ENCODE measurements at regions not wholly inside any gene's neighbourhood (a gene's known extent, or its start where the extent isn't known, plus 50 kb on each side); places are given as distances from the start of the nearest gene placed in this dataset.

DNA sequence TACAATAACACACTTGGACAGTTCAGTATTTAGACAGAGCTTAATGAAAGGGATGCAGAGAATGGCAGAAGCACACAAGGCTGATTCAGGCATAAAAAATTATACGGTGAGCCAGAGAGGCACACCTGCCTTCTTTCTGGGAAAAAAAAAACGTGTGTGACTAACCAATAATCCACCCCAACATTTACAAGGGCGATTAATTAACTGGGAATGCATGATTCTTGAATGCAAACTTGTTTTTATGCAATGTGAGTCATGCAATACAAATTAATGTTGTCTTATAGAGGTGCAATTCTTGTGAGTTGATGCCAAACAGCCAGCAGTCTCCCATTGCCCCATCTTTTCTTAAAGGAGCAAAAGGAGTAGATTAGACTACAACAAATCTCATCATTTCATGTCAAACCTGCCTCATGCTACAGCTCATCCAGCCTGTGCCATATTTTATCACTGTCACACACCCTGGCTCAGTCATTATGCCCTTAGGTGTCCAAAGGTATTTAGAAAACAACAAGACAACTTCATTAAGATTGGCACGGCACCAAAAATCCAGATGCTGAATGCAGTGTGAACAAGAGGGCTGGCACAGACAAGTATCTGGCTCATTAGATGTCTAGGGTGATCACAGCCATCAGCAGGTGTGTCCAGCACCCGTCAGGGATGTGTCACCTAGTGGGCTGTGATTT lies 721.1 kb downstream of the EFNB2 start:
- intact Hi-C loops (cut with DNase I) = no loop called here
- no peak for DNase-seq (ENCODE audit: low spot score)

DNA sequence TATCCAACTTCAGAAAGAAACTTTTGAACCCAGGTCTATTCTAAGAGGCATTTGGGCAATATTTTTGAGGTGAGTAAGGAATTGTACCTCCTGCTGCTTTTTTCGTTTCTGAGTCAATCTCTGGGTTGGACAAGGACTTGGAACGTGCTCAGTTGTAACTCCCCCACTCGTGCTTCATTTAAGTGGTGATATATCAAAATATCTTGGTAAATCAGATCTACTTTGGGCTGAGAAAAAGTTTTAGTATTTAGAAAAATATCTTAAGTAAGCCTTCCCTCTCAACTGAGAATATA lies 728.9 kb downstream of the EFNB2 start:
- intact Hi-C loops (cut with DNase I) = no loop called here
- no peak for DNase-seq (ENCODE audit: low spot score)

DNA sequence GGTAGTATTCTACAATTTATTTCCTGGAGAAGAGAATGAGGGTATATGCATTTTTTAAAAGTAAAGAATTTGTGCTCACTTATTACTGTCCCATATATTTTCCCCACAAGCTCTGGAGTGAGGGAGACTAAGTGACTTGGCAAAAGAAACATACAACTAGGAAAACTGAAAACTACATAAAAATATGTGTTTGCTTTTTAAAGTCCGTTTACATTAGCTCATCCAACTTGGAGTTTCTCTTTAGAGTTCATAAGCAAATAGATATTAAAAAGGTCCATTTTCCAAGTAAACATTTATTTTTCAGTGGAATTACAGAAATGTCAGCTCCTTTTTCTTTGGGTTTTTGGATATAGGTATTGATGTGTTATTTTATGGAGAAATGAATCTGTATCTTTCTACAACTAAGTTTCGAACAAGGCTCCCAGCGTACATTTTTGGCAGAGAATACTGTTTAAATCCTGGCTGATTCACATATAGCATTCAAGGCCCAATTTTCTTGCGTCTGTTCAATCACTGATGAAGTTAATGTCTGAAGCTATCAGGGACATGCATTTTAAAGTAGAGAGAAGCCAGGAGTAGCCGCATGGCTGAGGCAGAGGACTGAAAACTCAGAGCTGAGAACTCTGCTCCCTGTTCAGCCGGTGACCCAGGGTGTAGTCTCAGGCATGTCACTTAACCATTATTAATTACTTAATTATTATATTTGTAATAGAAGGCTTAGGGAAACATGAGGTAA lies 729.4 kb downstream of the EFNB2 start:
- intact Hi-C loops (cut with DNase I) = no loop called here
- DNase-seq (ENCODE audit: low spot score) = no peak

DNA sequence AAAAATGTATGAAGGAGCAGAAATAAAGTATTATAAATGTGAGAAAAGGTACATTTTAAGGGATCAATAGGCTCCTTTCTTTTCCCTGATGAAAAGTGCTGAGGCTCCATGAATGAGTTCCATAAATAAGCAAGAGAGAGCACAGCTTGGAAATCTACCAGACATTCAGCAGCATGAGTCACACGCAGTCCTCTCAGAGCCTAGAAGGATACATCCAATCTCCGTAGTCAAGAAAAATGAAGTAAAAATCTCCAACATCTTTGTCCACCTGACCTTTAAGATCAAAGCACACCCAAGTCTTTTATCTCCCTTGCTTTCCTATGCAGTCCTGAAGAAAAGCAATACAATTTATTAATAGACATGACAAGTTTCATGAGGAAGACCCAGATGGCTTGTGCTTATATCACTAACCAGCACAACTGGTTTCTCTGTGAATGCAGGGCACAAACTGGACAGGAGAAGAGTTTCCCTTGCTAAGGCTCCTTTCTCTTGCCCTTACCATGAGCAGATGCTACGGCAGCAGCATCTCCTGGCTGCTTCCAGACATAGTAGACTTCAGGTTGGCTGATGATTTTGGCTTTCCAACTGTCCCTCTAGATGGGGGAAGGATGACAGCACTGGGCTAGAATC lies 730.8 kb downstream of the EFNB2 start:
- no peak for DNase-seq (ENCODE audit: low spot score)
- intact Hi-C loops (cut with DNase I) = no loop called here

DNA sequence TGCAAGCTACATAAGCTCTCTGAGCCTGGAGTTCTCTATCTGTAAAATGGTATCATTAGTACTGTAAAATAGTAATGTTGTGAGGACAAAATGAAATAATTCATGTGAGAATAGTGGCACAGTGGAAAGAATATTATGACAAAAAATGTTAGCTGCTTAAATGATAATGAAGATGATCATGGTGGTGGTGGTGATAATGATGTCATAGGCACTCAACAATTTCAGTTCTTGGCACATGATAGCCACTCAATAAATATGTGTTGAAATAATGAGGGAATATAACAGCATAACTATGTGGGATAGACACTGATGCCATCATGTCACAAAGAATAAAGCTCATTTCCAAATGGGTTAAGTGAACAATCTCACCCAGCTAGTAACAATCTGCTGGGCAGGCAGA lies 736.3 kb downstream of the EFNB2 start:
- no peak for DNase-seq (ENCODE audit: low spot score)
- intact Hi-C loops (cut with DNase I) = no loop called here

DNA sequence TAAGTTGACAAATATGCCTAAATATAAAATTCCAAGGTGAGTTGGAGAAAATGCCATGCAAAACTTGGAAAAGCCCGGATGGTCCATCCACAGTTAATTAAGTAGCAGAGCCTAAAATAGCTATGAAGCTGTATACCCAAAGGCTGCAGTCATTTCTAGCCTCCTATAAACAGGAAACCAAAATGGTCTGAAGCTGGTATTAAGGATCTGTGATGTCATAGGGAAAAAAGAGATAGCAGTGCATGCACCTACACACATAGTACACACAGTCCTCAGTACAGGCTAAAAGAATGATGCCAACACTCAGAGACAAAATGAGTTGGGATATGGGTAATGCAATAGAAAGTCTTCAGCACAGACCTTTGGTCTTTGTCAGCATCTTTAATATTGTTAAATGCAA lies 736.9 kb downstream of the EFNB2 start:
- intact Hi-C loops (cut with DNase I) = no loop called here
- no peak for DNase-seq (ENCODE audit: low spot score)

DNA sequence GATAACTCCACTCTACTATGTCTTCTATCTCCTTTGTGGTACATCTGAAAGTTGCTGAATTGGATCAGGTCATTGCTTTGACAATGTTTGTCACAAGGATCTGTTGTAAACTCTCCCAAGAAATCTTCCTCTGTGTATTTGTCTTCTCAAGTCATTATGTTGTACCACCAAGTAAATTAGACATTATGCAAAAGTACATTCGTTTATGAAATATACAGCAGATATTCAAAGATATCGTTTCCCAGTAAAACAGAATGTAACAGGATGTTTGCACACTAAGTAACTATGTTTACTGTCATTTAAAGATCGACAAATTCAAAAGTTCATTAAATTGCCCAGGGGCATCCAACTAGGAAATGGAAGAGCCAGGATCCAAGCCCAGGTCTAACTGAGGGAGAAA lies 739.4 kb downstream of the EFNB2 start:
- no peak for DNase-seq (ENCODE audit: low spot score)
- intact Hi-C loops (cut with DNase I) = no loop called here

DNA sequence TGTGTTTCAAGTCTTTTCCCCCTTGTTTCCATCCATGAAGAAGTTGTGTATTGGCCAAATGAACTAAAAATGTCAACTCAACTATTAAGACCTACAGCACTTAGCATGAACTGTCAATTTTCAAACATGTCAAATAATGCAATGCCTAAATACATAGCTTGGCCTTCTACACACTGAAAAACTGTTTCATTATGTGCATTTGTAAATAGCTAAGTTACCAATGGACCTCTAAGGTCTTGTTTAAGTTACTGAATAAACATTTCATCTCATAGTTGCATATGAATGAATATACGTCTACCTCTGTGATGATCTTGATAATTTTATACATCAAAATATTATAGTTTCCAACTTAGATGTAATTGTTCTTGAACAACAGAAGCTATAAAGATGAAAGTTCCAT lies 744.5 kb downstream of the EFNB2 start:
- intact Hi-C loops (cut with DNase I) = no loop called here
- DNase-seq (ENCODE audit: low spot score) = no peak

DNA sequence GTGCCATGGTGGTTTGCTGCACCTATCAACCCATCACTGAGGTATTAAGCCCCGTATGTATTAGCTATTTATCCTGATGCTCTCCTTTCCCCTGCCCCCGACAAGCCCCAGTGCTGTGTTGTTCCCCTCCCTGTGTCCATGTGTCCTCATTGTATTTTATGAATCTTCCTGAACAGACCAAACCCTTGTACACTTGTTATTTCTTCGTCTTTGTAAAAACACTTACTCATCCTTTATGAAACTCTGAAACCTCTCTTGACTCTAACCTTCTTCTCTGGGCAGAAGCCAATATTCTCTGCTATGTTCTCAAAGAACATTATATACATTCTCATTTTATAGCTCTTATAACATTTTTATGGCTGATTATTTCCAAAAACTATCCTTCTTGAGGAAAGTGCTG lies 746.9 kb downstream of the EFNB2 start:
- DNase-seq (ENCODE audit: low spot score) = no peak
- intact Hi-C loops (cut with DNase I) = no loop called here

DNA sequence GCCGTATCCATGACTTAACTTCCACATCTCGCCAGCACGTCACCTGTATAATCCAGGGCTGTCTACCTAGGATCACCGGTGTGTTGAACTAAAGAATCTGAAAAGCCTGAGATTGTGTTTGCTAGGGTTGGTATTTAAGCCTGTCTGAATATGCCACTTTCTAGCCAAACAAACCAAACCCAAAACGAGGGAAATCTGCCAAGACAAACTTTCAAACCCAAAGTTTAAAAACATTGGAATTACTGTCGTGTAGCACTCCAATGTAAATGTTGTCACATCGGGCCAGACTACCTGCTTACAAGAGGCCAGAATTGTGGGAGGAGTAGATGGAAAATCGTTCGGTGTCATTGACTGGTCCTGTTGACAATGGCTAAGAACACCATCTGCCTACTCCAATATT lies 747.8 kb downstream of the EFNB2 start:
- no peak for DNase-seq (ENCODE audit: low spot score)
- intact Hi-C loops (cut with DNase I) = no loop called here

DNA sequence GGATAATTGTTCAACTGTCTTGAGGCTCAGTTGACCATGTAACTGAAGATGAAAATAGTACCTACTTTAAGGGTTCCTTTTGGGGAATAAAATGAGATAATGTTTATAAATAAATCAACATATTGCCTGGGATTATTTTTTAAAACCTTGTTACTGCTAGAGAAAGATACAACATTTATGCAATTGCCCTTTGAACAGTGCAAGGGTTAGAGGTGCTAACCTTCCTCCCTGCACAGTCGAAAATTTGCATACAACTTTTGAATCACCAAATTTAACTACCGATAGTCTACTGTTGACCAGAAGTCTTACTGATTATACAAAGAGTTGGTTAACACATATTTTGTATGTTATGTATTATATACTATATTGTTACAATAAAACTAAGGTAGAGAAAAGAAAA lies 750.0 kb downstream of the EFNB2 start:
- DNase-seq (ENCODE audit: low spot score) = no peak
- intact Hi-C loops (cut with DNase I) = no loop called here

DNA sequence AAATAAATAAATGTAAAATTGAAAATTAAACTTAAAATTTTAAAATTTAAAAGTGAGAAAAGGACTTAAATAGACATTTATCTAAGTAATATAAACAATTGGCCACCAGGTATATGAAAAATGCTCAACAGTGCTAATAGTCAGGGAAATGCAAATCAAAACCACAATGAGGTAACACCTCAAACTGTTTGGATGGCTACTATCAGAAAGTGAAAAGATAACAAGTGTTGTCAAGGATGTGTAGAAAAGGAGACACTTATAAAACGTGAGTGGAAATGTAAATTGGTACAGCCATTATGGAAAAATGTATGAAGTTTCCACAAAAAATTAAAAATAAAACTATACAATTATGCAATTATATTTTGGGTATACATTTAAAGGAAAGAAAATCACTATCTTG lies 752.2 kb downstream of the EFNB2 start:
- intact Hi-C loops (cut with DNase I) = no loop called here
- no peak for DNase-seq (ENCODE audit: low spot score)

DNA sequence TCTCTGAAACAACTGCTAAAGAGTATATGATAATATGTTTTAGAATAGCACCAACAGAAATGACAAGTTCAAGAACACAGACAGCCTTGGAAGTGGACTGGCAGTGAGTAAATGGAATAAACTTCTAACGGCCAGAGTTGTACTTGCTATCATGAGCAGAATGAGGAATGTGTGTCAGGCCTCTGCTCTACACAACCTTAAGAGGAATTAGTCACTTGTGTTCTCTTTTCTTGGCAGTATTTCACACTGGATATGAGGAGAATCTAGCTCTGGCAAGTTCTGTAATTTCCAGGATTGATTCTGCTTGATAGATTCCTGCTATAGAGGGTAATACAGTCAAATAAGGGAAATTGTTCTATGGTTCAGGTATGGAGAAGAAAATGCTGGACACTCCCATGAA lies 757.3 kb downstream of the EFNB2 start:
- no peak for DNase-seq (ENCODE audit: low spot score)
- intact Hi-C loops (cut with DNase I) = no loop called here

DNA sequence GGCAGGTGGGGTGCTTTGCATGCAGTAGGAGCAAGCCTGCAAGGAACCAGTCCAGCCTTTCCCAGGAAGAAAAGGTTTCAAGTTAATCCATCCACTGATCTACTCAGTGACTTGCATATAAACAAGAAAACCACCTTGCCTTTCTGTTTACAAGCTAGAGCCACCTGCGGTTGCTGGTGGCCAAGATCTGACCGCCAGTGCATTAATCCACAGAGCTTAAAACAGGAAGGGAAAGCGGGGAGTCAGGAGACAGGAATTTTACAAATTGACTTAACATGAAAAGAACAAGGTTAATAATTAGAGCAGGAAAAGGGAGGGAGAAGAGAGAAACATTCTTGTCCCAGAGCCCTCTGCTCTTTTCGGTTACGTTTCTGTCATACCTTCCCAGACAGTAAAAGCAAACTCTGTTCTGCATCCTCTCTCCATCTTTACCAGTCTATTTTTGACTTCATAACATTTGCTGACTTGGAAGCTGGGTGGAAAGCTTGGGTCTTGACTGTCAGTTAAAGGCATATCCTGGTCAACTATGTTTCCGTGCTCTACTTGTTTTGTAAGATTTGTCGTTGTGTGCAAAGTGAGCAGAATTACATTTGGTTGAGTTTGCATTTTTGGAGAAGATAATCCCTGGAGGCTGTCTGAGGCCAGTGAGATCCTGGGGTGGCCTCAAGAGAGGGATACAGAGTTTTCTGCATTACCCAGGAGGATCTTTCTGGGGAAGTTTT lies 760.6 kb downstream of the EFNB2 start:
- no peak for DNase-seq (ENCODE audit: low spot score)
- intact Hi-C loops (cut with DNase I) = no loop called here

DNA sequence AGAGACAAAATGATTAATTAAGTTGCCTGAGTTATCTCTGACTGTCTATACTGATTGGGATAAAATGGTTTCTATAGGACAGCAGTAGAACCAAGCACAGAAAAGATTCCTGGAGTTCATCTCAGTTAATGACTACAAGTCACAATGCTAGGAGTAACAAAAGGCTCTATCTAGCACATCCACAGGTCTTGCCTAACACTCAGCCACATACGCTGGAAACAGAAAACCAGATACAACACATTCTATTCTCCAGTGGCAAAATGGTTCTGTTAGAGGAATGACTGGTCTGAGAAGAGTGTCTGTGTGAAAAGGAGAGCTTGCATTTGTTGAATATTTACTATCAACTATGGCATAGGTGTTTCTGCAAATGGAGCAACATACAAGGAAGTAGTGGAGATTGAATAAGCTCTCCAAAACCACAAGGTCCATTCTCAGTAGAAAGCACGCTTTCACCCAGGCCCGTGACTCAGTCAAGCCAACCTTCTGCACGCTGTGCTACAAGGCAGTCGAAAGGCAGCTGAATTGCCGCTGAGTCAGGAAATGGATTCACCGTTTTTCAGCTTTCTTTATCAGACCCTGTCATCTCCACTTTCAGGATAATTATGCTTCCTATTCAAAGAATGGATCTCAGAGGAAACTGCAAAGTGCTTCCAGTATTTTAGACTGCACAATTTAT lies 761.5 kb downstream of the EFNB2 start:
- intact Hi-C loops (cut with DNase I) = no loop called here
- DNase-seq (ENCODE audit: low spot score) = no peak

DNA sequence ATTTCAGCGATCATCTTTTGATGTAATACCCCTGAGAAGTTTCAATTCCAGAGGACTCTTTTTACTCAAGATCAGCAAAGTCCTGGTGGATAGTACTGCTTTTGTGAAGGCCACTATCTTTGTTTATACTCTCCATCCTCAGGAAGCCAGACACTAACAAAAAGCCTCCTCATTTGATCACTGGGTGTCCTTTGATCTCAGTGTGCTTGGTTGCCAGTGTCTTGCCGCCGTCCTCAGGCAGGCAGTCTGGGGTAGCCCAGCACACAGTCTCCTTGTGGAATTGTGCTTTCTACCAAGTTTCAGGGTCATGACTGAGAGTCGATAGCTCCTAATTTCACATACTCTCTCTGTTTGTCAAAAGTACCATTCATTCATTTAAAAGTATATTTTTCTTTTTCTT lies 762.2 kb downstream of the EFNB2 start:
- intact Hi-C loops (cut with DNase I) = no loop called here
- DNase-seq (ENCODE audit: low spot score) = no peak

DNA sequence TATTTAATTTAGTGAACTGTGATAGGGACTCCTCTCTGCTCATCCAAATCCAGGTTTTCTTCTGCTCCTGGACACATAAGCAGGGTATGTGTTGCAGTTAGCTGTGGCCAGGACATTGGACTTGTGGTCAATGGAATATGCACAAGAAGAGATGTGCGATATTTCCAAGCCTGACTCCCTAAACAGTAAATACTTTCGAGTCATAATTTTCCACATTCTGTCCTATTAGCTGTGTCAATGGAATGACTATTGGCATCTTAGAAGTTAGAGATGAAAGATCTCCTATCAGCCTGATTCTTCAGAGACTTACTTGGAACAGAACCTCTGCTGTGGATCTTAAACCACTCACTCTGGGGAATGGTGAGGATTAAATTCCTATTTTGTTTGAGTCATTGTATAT lies 771.0 kb downstream of the EFNB2 start:
- intact Hi-C loops (cut with DNase I) = no loop called here
- DNase-seq (ENCODE audit: low spot score) = no peak

DNA sequence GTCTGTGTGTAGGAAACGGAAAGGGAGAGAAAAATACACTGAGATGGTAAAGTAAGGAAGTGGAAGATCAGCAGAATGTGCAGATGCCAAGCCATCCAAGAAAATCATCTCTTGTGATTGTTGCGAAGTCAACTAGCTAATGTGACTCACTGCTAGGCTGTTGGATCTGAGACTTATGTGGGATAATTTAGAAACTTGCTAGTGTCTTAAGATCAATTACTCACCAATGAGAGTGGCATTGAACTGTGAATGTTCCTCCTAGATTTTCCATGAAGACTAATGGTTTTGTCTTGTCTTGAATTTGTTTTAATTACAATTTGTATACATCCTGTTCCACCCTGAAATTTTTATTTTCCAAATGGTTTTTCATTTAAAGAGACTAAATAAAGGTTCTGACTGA lies 771.6 kb downstream of the EFNB2 start:
- intact Hi-C loops (cut with DNase I) = no loop called here
- DNase-seq (ENCODE audit: low spot score) = no peak

DNA sequence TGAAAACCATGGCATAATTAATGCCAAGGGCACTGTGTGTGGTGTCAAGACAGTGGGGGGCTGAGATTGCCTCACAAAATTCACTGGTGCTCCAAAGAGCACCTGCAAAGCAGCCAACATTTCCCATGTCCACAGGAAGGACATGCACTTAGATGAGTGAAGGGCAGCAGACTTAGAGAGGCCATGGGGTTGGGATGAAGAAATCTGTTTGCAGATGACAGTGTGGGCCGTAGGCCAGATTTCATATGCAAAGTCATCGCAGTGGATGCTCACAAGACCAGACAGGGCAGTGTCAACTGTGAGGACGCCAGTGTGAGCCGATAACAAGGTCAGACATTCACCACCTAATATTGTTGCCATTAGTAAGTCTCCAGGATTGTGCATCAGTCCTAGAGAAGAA lies 773.4 kb downstream of the EFNB2 start:
- no peak for DNase-seq (ENCODE audit: low spot score)
- intact Hi-C loops (cut with DNase I) = no loop called here

Data from posterior vena cava (tissue), 2 donors.